ENCODE measurements at regions not wholly inside any gene's neighbourhood (a gene's known extent, or its start where the extent isn't known, plus 50 kb on each side); places are given as distances from the start of the nearest gene placed in this dataset.

DNA sequence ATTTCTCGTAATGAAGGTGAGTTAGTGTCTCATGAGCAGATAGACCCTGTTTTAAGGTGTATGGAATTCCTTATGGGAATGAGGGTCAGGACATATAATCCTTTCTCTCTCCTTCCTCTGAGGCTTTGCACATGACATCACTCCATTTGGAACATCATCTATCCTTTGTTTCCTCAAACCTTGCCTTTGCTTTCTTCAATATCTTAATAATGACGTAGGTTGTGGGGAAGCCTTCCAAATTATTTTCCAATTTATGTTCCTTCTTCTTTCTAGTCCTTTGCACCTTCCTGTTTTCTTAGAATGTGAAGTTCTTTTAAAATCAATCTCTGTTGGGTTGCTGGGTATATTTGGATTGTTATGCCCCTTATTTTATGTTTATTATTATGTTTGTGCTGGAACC lies 502.9 kb upstream of the STXBP6 start:
- no peak for DNase-seq (ENCODE audit: low spot score in 2 of 2)
- no peak for FAIRE-seq

- FAIRE-seq: no peak
- DNase-seq (ENCODE audit: low spot score in 2 of 2): no peak
Observed at GRCh38 chr14:25551674-25552073, 501.7 kb upstream of the STXBP6 start.

DNA sequence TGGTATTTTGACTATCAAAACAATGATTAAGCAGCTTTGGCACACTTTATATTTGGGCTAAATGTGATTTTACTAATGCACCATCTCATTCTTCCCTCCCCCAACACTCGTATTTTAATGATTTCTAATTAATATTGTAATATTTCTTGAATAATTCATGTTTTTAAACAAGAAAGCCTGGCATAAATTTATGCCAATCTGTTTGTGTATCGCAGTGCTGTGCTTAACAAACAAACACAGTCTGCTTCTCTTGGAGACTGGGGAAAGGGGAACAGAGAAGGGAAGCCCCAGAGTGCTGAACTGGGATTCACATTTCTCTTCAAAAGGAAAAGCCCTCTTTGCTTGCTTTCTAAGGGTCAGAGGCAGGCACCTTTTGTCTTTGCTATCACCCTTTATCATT lies 496.9 kb upstream of the STXBP6 start:
- FAIRE-seq: no peak
- DNase-seq (ENCODE audit: low spot score in 2 of 2): no peak

DNA sequence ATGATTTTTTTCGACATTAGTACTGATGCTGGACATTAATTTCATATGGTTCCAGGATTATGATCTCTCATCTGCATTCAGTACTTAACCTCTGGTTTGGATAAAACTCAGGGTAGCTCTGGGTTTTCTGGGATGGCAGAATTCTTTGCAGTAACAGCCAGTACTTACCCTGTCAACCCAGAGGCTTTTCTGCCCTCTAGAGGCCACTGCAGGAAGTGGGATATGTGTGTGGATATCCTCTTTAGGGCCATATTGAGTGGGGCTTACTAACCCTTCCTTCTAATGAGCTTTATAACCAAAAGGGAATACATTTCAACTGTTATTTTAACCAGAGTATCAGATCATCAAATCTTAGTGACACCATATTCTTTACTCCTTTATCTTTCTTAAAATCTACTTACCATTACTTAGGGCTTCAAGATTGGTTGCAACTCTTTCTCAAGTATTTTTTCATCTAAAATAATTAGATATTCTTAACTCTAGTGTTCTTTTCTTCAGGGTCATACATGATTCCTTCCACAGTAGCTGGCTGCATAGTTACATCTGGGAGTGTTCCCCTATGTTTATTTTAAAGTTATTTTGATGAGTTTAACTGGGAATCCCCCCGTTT lies 488.0 kb upstream of the STXBP6 start:
- no peak for FAIRE-seq

DNA sequence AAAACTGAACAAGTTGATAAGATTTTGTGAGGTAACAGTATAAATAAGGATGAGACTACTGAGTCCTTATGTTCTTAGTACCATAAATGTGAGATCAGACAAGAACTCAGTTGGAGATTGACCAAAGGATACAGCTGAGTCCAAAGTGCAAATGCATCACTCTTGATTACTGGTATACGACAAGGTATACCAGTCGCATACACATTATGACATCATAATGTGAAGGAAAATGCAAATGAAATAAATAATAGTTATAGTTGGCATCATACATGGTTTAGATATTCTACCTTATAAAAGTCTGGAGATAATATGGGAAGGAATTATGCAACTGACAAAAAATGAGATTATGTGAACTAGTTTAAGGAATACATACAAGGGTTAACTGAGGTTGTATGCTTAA lies 476.3 kb upstream of the STXBP6 start:
- FAIRE-seq: no peak

More for the DNA sequence above, 488.0 kb upstream of the STXBP6 start:
- no peak for DNase-seq (ENCODE audit: low spot score in 2 of 2)

DNA sequence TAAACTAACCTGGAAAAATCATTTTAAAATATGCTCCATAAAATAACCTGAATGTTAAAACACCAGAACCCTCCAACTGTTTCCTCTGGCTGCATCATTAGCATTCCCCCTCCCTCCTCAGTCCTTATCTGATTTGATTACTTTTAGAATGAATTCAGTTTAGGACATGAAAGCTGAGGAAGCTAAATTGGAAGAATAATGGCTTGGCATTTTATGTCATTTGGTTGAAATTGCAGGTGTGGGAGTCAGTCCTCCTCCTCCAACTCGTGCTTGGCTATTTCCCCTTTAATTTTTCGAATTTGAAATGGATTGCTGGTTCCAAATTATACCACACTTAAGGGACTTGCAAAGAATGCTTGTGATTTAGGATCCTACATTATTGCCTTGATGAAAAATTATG lies 473.0 kb upstream of the STXBP6 start:
- DNase-seq (ENCODE audit: low spot score in 2 of 2): no peak
- no peak for FAIRE-seq

More for the DNA sequence above, 476.3 kb upstream of the STXBP6 start:
- no peak for DNase-seq (ENCODE audit: low spot score in 2 of 2)

- FAIRE-seq: no peak
- DNase-seq (ENCODE audit: low spot score in 2 of 2): no peak
Observed at GRCh38 chr14:25522116-25522515, 472.2 kb upstream of the STXBP6 start.

DNA sequence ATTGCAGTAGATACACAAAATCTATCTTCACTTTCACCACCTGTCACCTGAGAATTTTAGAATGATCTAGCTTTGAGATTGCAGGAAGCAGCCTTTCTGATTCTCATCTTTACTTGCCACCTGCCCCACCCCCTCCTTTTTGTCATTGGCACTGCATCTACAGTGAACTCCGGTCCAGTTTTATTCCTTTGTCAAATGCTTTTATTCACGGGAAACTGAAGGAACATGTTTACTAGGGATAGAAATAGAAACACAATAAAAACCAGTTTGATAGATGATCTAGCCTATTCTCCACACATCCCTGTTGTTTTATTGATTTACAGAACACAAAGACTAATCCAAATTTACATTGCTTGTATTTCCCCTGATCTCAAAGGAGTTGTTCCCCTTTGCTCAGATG lies 471.7 kb upstream of the STXBP6 start:
- FAIRE-seq: no peak
- DNase-seq (ENCODE audit: low spot score in 2 of 2): no peak

- FAIRE-seq (no peak), DNase-seq (ENCODE audit: low spot score in 2 of 2) (no peak)
Observed at GRCh38 chr14:25520821-25521220, 470.9 kb upstream of the STXBP6 start.

GRCh38 chr14:25518364-25518763 lies 468.4 kb upstream of the STXBP6 start:
- FAIRE-seq (no peak), DNase-seq (ENCODE audit: low spot score in 2 of 2) (no peak)

GRCh38 chr14:25516838-25517237 lies 466.9 kb upstream of the STXBP6 start:
- FAIRE-seq (no peak), DNase-seq (ENCODE audit: low spot score in 2 of 2) (no peak)

DNA sequence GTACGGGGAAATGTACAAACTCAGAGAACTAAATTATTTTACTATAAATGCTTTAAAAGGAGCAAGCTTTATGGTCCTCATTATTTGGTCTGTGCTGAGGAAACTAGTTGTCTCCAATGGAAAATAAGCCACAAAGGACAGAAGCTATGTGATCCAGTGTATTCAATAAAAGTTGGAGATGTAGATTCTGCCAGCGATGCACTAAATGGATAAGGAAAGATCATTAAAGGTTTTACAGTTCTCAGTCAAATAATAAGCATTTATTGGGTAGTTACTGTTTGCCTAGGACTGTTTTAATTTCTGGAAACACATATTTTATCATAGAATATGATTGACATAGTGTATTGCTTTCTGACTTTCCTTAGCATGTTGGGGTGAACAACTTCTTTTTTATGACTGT lies 458.9 kb upstream of the STXBP6 start:
- DNase-seq (ENCODE audit: low spot score in 2 of 2) (no peak), FAIRE-seq (no peak)

DNA sequence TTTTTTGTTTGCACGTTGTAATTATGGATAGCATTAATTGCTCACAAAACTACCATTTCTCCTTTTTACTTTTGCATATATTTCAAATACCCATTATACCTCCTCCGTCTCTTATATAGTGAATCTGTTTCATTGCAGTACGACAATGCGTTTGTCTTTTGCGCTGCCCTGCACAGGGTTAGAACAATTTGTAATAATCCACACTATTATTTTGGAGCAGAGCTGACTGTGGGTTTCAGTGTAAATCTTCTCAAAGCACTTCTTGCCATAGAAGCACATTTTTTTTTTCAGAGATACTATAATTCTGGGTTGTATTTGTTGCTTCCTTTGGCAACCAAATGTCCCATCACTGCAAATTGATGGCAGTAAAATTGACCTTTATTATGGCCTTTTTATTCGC lies 451.8 kb upstream of the STXBP6 start:
- FAIRE-seq (no peak), DNase-seq (ENCODE audit: low spot score in 2 of 2) (no peak)

GRCh38 chr14:25488961-25489360 lies 439.0 kb upstream of the STXBP6 start:
- FAIRE-seq (no peak), DNase-seq (ENCODE audit: low spot score in 2 of 2) (no peak)

GRCh38 chr14:25485381-25485780 lies 435.4 kb upstream of the STXBP6 start:
- FAIRE-seq (no peak), DNase-seq (ENCODE audit: low spot score in 2 of 2) (no peak)

- DNase-seq (ENCODE audit: low spot score in 2 of 2): no peak
- FAIRE-seq: no peak
Observed at GRCh38 chr14:25484906-25485305, 435.0 kb upstream of the STXBP6 start.

- DNase-seq (ENCODE audit: low spot score in 2 of 2) (no peak), FAIRE-seq (no peak)
Observed at GRCh38 chr14:25484235-25484634, 434.3 kb upstream of the STXBP6 start.

DNA sequence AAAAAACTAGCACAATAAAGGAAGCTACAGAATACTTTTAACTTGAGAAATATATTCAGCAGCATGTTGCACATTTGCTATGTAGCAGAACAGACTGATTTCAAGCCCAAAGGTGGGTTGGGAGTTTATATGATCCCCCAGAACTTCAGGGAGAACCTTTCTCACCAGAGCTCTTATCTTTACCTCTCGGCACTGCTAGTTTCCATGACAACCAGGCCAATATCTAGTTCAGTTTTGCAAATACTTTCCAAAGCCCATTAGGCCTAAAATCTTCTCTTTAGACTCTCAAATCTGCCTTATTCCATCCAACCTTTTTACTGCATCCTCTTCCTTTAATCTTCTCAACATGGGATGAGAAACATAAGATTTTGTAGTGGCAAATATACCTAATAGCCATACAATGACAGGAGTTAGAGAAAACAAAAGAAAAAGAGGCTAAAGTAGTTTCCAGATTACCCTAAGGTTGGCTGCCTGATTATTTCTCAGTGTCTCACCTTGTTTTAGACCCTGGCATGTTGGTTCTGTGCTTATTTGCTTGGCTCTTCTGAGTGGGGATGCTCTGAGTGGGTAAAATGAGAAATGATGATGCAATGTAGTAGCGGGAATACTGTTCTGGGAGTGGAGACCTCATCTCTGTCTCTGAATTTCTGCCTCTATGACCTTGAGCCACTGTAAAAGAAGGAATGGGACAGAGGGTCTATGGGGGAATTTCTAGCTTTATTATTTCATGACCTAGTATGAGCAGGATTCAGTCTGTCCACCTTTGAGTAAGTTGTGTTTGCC lies 427.6 kb upstream of the STXBP6 start:
- DNase-seq (ENCODE audit: low spot score in 2 of 2) (no peak), FAIRE-seq (no peak)

DNA sequence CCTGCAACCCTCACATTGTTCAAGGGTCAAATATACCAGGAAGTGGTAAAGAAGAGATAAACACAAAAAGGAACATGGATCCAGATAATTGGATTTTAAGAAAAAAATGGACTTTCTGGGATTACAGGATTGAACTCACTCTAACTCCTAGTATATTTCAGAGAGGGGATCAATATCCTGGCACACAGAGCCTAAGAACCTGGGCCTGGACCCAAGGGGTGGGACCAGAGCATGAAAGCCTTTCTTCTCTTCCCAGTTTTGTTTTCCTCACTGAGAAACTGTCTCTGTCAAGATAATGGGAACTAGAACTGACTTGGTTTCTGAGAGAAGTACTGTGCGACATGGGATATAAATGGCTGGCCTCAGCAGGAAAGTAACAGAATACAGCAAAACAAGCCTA lies 422.8 kb upstream of the STXBP6 start:
- DNase-seq (ENCODE audit: low spot score in 2 of 2) (no peak), FAIRE-seq (no peak)

- FAIRE-seq (no peak), DNase-seq (ENCODE audit: low spot score in 2 of 2) (no peak)
Observed at GRCh38 chr14:25464772-25465171, 414.8 kb upstream of the STXBP6 start.

DNA sequence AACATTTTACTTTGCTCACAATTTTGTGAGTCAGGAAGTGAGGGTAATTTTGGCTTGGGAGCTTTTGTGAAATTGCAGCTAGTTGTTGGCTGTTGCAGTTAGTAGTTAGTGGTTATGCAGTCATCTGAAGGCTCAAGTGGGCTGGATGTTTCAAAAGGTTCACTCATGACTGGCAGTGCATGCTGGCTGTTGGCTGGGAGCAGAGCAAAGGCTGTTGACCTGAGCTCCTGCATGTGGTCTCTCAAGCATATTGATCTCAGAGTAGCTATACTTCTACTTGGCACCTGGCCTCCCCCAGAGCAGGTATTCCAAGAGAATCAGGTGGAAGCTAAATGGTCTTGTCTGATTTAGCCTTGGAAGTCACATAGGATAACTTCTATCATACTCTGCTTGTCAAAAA lies 414.1 kb upstream of the STXBP6 start:
- DNase-seq (ENCODE audit: low spot score in 2 of 2) (no peak), FAIRE-seq (no peak)

DNA sequence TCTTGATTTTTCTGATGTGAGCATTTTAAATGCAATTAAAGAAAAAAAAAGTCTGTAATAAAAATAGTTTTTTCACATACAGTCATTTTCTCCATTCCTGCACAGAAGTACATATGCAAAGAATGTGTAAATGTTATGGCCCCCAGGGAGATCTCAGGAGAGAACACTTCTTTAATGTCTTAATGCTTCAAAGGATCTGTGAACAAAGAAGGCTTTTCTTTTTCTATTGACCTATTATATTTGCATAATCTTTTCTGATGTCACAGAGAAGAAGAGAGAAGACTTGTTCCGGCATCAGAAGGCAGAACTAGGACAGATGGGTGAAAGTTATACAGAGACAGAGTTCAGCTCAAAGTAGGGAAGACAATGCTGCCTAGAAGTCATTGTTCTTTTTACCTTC lies 413.5 kb upstream of the STXBP6 start:
- no peak for DNase-seq (ENCODE audit: low spot score in 2 of 2)
- FAIRE-seq: no peak
